ENCODE measurements at regions not wholly inside any gene's neighbourhood (a gene's known extent, or its start where the extent isn't known, plus 50 kb on each side); places are given as distances from the start of the nearest gene placed in this dataset.

GRCh38 chr1:229194096-229194495 is 76.8 kb upstream of the RAB4A start:
- DNase-seq: no peak

GRCh38 chr1:229195246-229195645 is 75.7 kb upstream of the RAB4A start:
- no peak for DNase-seq

- no peak for DNase-seq
Observed at GRCh38 chr1:229196404-229197264, 74.3 kb upstream of the RAB4A start.

- no peak for DNase-seq
Observed at GRCh38 chr1:229197265-229197585, 73.7 kb upstream of the RAB4A start.

- DNase-seq: peak; percentile 73
Observed at GRCh38 chr1:229199261-229200243, 71.4 kb upstream of the RAB4A start.

GRCh38 chr1:229203030-229203751 is 67.7 kb upstream of the RAB4A start:
- peak; percentile 16 for DNase-seq

- DNase-seq: no peak
Observed at GRCh38 chr1:229203991-229204632, 66.8 kb upstream of the RAB4A start.

GRCh38 chr1:229204921-229205777 is 65.8 kb upstream of the RAB4A start:
- no peak for DNase-seq

- no peak for DNase-seq
Observed at GRCh38 chr1:229205854-229206253, 65.1 kb upstream of the RAB4A start.

GRCh38 chr1:229207916-229208315 is 63.0 kb upstream of the RAB4A start:
- no peak for DNase-seq

- no peak for DNase-seq
Observed at GRCh38 chr1:229208481-229208880, 62.4 kb upstream of the RAB4A start.

- DNase-seq: no peak
Observed at GRCh38 chr1:229209386-229209785, 61.5 kb upstream of the RAB4A start.

GRCh38 chr1:229209816-229210215 is 61.1 kb upstream of the RAB4A start:
- DNase-seq: no peak

- DNase-seq: no peak
Observed at GRCh38 chr1:229210844-229211243, 60.1 kb upstream of the RAB4A start.

GRCh38 chr1:229213797-229214196 is 57.1 kb upstream of the RAB4A start:
- no peak for DNase-seq

GRCh38 chr1:229217716-229218115 is 53.2 kb upstream of the RAB4A start:
- DNase-seq: no peak

- DNase-seq: no peak
Observed at GRCh38 chr1:229218612-229219025, 52.3 kb upstream of the RAB4A start.

GRCh38 chr1:229220163-229220846 is 50.6 kb upstream of the RAB4A start:
- DNase-seq: no peak

- DNase-seq: no peak
Observed at GRCh38 chr1:229221106-229222019, 49.5 kb upstream of the RAB4A start.
